Stimulated activated CD4-positive, alpha-beta T cell treated with anti-CD3 and anti-CD28 coated beads, Interleukin-15, amount 100 ng/mL, for 48 hours (primary cell): ENCODE measurements at regions not wholly inside any gene's neighbourhood (a gene's known extent, or its start where the extent isn't known, plus 50 kb on each side); places are given as distances from the start of the nearest gene placed in this dataset.

Experiments used
- DNase-seq, 2 donors: peaks; one replicate each; pipeline ENCODE4 v3.0.0-alpha.2; 2020; ENCODE audit warnings: low read depth in 2 of 2

DNA sequence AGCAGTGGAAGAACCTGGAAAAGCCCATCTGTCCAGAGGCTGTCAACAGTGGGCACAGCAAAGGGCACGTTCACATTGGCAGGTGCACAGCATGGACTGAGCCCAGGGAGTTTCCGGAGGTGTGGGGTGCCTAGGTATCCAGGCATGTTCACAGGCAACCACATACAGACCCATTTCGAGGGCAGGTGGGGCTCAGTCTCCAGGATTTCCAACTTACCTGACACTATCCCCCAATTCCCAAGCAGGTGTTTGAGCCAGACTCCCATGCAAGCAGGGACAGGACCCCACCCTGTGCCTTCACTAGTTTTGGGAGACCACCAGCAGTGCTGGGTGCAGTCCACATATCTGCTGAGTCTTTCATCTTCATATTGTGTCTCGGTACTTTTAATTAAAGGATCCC, 65.0 kb upstream of the IRF2BP2 start:
- DNase-seq = no peak

DNA sequence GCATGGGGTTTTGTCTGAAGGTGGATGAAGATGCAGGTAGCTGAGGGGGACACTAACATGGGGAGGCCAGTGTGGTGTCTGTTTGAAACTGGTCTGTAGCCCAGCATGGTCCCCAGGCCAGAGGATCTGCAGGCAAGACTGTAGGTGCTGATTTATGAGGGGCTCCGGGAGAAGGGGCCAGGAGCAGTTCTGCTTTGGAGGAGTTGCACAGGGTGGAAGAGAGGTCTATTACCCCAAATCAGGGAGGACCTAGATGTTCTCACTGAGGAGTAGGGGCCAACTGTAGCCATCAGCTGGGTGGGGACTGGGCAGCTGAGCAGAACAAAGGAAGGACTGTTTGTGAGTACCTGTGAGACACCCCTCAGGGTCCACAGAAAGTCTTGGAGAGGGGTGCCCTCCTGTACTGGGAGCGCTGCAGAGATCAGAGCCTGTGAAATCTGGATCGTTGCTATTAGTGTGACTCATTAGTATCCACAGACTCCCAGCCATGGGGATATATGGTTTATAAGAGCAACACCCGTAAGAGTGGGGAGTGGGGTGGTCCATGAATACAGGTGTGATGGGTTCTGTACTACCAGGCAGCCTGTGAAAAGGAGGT, 64.3 kb upstream of the IRF2BP2 start:
- DNase-seq = no peak

DNA sequence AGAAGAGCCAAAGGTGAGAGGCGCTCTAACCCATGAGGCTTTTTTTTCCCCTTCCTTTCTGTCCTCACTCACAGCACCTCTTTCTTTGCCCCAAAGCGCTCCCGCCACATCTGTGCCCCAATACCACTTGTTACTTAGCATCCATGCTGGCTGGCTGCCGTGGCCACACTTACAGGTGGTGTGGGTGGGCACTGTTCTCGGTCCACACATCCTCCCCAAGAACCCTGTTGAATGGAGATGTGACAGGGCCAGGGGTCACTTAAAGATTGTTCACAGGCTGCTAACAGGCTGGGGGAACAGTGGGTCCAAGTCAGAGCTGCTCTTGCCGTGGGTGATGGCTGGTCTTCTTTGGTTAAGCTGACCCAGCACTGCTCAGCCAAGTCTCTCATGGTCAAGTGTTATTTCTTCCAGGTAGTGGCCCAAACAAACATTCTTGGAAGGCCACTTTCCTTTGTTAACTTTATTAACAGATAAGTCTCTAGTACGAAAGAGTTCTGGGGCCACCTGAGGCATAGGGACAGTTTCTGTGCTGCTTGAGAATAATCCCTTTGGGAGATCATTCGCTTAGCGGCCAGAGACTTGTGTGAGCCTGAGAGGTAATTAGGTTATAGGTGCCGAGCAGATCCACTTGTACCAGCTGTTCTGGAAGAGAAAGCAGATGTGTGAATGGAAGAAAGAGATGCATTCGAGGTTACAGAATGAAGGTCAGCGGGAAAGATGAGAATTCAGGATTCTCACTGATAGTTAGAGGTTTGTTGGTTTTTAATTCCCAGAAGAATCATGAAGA, 62.6 kb upstream of the IRF2BP2 start:
- no peak for DNase-seq

DNA sequence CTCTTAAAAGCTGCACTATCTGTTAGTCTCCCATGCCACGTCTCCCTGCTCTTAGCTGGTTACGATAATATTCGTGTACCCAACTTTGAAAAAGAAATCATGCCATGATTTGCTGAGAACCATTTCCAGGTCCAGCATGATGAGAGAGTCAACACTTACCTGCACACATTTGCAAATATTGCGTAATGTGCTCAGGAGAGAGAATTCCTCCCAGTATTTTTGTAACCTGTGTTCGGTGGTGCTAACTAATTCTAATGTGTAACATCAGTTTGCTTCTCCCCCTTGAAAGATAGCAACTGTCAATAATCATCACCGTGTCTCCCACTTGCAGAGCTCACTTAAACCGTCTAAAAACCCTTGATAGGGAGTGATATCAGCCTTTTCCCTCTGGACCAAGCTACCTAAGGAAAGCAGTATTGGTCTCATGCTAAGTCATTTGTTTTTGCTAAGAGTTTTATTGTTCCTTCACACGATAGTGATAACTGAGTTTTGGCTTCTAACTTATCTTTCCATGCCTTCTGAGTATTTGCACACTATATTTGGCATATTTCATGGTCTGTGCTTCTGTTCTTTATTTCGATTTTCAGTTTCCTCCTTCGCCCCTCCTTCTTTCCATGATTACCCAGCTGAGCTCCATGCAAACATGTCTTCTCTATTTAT, 61.1 kb upstream of the IRF2BP2 start:
- no peak for DNase-seq

DNA sequence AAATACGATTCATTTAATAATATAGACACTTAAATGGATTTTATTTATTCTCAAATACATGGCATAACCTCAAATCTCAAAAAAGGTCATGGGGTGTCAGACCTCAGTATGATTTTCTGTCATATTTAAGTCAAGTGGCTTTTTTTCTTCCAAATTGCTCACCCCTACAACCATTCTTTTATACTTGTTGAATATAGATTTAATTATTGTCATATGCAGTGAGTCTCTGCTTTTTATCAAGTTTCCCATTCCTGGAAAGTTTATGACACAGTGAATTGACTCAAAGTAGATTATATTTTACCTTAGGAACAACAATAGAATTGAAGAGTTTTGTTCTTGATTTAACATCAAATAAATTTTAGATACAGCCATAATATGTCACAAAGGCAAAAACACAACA, 59.5 kb upstream of the IRF2BP2 start:
- no peak for DNase-seq

DNA sequence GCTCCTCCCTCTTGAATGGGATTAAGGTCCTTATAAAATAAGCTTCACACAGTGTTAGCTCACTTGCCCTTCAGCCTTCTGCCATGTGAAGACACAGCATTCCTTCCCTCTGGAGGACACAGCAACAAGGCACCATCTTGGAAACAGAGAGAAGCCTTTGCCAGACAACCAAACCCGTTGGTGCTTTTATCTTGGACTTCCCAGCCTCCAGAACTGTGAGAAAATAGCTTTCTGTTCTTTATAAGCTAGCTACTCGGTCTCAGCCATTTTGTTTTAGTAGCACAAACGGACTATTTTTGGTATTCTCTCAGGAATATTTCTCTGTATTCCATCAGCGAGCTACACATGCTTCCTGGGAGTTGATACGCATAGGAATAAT, 58.6 kb upstream of the IRF2BP2 start:
- no peak for DNase-seq

DNA sequence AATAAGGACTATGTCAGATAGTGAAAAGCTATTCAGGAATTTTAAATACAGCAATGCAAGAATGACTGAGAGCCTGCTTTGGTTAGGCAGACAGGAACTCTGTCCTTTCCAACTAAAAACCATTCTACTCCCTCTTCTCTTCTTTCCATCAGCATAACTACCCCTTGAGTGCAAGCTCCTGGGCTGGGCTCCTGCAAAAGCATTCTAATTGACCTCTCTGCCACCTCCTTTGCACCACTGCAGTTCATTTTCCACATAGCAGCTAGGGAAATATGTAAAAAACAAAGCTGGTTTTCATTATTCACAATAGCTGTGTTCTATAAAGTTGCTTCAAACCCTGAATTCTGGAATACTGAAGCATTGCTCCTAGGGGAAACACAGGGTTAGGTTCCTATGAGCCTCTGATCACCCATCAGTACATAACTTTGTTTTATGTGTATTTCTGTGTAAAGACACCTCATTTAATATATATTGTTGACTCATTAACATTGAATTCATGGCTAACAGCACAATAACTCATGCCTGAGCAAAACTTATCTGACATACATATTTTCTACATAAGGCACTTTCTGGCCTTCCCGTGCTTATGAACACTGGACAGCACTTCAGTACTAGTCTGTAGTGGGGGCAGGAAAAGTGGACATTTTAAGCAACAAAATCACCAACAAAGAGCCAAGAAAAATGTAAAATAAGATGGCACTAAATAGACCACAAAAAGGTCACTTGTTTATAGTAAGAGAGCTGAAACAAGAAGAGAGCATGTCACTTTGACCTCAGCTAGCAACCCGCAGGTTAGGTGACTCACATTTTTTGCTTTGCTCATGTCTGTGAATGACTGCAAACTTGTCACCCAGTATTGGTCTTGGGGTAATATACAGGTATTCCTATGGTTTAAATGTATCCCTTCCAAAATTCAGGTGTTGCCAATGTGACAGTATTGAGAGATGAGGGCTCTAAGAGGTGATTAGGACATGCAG, 57.9 kb upstream of the IRF2BP2 start:
- no peak for DNase-seq

DNA sequence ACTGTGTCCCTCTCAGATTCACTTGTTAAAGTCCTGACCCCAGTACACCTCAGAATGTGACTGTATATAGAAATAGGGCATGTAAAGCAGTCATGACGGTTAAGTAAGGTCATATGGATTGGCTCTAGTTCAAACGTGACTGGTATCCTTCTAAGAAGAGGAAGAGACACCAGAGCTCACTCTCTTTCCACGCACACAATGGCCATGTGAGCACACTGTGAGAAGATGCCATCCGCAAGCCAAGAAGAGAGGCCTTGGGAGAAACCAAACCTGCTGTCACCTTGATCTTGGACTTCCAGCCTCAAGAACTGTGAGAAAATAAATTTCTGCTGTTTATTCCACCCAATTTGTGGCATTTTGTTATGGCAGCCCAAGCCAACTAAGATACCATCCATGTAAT, 56.8 kb upstream of the IRF2BP2 start:
- DNase-seq = no peak

DNA sequence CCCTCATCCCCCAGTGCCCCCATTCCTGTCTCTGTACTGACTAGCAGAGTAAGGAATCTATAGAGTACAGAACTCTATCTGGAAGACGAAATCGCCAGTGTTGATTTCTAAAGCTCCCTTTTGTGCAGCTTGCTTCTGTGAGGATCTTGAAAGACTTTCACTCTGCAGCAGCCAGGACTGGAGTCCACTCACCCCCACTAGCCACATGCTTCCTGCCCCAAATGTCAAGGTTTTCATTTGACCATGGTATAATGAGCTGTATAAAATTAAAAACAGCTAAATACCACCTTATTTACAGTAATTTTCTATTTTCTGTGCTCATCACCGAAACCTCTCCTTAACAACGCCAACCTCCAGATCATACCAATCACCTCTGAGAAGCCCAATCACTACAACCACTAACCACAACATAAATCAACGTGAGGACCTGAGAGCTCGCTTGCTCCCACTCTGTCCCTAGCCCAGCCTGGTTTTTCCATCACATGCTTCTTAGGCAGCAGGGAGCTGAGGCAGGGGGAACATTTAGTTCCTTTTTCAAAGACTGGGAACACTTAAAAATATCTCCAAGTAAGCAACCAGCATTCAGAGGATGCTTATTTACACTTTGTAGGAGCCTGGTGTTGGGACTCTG, 56.1 kb upstream of the IRF2BP2 start:
- no peak for DNase-seq

DNA sequence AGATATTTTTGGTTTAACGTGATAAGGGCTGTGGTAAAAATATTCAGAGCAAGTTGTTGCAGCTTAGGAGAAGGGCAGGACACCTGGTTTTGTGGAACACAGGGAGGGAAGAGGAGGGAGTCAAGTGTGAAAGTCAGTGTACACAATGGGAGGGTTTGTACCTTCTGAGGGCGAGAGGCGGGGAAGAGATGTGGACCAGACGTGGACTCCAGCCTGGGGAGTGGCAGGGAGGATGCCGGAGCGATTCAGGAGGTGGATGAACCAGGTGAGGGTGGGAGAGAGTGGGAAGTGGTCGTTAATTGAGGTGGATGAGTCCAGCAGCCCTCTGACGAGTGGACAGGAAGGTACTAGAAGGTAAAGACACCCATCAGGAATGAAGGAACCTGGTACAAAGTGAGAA, 52.2 kb upstream of the IRF2BP2 start:
- no peak for DNase-seq

DNA sequence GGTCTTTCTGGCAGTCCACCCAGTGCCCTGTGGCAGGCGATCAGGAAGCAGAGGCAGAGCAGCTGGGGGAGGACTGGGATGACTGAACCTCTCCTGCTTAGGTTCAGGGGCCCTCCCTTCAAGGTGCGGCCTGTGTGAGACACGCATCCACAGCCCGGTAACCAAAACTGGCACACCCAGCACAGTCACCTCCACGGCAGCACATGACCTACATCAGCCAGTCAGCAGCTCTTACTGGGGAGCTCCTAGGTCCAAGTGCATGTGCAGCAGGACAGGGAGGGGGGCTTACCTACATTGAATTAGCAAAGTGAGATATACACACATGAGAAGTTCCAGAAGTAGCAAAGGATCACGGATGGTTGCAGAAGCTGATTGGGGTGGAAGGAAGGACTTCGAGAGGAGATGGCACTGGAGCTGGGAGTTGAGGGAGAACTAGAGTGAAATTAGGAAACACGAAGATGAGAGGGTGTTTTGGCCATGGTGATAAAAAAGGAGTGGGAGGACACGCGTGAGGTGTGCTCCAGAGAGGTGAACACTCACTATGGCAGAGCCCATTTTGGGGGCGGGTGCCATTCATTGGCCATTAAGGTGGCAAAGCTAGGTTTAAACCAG, 51.4 kb upstream of the IRF2BP2 start:
- no peak for DNase-seq

DNA sequence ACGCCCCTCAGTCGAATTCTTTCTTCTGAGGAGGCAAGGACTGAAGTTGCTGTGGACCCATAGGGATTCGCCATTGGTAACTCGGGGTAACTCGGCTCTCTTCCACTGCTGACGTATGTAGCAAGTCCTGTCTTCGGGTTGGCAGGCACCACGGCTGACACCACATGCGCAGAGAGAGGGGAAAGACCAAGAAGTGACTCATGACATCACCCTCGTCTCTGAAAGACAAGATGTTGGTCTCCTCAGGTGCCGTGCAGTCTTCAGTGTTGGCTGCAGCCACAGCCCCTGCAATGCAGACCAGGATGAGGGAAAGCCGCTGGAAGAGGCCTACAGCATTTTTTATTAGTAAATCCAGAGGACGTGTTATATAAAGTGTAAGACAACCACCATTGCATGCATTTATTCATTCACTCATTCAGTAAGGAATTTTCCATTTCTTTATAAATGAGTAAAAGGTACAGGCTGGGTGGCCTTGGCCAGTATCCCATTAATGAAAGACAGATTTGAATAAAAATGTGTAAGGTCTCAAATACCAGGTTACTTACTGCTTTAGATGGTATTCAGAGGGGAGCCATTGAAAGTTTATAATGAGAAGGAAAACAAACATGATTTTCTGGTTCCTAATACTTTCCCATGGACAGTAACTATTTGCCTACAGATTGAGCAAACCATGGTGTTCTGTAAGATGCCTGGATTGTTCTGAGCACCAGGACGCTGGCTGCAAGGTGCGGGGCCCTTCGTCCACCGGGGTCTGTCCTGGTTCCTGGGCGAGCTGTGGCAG, 50.7 kb upstream of the IRF2BP2 start:
- DNase-seq = no peak
